ENCODE measurements at regions not wholly inside any gene's neighbourhood (a gene's known extent, or its start where the extent isn't known, plus 50 kb on each side); places are given as distances from the start of the nearest gene placed in this dataset.
"Not testable (repeated sequence)": the region's sequence is repeated elsewhere in the genome, so short reads cannot be mapped to it uniquely, and the experiment has no call there.

DNA sequence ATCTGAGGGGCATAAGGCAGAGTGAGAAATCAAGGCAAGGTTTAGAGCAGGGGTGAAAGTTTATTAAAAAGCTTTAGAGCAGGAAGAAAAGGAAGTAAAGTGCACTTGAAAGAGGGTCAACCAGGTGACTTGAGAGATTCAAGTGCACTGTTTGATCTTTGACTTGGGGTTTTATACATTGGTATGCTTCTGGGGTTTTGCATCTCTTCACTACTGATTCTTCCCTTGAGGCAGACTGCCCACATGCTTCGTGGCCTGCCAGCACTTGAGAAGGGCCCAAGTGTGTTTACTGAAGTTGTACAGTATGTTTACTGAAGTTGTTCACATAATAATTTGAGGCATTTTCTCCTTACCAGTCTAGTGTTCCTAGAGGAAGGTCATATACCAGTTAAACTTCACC lies 367.0 kb upstream of the UBE2E2 start:
- no peak for DNase-seq

DNA sequence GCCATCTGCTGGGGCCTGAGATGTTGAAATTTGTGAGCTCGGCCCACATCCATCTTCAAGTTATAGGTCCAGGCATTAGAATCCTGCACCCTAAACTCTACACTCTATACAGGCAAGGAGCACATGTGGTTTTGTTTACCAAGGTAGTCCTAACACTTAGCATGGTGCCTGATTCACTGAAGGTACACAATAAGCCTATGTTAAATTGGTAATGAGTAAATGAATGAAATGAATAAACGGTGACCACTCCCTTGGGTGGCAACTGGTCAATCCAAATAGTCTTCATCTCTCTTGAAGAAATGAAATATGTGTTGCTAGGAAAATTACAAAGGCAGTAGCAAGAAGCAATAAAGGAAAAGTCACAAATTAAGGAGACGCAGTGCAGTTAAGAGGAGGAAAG lies 359.3 kb upstream of the UBE2E2 start:
- no peak for DNase-seq

DNA sequence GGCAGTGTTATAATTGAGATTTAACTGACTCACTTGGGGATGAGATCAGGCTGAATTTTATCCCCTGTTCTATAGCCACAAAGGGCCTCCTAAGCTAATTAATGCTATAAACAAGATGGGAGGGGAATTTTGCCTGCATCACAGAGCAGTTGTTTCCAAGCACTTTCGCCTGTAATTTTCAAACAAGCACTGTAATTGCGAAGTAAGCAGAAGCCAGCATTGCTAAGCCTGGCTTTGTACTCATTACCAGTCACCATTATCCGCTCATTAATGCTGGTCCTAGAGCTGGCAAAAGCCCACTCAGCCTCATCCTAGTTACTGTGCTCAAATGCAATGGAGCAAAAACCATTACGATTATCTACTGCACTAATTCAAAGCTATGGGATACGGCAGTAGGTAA lies 356.6 kb upstream of the UBE2E2 start:
- no peak for DNase-seq

DNA sequence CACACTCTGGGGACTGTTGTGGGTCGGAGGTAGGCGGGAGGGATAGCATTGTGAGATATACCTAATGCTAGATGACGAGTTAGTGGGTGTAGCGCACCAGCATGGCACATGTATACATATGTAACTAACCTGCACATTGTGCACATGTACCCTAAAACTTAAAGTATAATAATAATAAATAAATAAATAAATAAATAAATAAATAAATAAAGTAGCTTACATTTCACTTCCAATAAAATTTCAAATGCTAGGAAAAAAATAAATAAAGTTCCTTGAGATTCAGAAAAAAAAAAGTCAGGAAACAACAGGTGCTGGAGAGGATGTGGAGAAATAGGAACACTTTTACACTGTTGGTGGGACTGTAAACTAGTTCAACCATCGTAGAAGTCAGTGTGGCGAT lies 353.5 kb upstream of the UBE2E2 start:
- DNase-seq = not testable (repeated sequence)

DNA sequence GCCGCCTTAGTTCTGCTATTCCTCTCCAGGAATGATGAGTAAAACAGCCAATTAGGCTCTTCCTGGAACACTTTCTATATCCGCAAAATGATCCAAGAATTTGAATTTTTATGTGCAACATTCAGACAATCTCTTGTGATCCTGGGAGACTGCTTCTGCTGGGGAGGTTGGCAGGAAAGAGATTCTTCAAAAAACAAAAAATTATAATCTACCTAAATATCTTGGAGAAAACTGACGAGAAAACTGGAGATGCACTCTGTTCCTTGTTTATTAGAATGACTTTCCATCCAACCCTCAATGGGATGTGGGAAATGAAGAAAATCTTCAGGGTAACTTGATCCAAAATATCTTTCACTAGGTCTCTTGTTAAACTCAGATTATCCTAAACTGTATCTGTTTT lies 346.3 kb upstream of the UBE2E2 start:
- DNase-seq = no peak

DNA sequence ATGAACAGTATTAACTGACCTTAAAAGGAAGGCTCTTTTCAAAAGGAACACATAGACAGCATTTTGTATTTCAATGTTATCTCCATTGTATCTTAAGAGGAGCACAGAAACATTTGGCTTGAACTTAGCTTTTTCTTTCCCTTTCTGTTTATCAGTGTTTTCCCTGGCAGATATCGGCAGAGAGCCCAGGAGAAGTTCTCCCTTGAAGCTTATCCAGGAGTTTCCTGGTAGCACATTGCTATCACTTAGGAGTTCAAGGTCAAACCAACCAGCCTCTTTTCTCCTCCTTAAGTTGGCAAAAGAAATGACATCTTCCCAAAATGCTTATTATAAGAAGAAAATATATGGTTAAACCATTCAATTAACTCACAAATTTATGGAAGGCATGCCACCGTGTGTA lies 344.6 kb upstream of the UBE2E2 start:
- no peak for DNase-seq

DNA sequence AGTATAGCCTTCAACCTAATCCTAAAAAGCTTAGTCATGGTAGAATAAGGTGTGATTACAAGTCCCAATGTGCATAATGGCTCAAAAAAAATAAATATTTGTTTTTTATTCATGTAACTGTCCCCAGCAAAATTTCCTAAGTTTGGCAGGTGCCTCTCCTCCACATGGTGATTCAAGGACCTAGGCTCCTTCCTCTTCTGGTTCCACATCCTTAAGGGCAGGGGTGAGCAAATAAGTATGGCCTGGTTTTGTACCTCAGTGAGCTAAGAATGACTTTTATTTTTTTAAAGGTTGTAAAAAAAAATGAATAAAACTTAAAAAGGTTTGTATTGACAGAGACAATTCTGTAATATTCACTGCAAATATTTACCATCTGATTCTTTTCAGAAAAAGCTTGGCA lies 343.5 kb upstream of the UBE2E2 start:
- no peak for DNase-seq

DNA sequence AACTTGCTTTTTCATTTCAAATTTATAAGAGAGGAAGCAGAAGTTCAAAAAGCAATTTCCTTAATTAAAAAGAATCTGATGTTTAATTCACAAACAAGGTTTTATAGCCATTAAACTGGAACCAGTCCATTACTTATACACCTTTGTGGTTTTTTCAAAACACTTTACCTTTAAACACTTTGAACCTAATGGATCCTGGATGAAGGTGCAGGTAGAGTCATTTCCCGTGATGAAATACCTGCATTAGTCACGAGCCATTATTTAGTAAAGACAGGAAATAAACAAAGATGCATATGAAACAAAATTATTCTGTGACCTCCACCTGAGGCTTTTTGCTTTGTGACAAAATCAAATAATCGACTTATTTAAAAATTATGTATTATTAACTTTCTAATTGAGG lies 341.7 kb upstream of the UBE2E2 start:
- no peak for DNase-seq

DNA sequence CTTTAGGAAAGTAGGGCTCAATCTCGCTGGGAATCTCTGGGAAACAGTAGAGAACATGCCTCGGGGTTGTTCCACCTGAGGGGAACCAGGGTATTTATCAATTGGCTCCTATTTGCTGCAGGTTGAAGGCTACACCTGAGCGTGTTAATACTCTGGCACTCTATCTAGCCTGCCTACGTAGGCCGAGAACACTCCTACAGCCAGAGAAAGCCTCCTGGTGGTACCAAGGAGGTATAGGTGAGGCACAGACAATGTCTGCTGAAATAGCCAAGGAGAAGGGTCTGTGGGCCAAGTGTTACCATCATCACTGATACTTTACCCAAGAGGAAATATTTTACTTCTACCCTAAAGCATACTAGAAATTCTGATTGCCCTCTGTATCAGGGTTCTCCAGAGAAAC lies 341.0 kb upstream of the UBE2E2 start:
- no peak for DNase-seq

DNA sequence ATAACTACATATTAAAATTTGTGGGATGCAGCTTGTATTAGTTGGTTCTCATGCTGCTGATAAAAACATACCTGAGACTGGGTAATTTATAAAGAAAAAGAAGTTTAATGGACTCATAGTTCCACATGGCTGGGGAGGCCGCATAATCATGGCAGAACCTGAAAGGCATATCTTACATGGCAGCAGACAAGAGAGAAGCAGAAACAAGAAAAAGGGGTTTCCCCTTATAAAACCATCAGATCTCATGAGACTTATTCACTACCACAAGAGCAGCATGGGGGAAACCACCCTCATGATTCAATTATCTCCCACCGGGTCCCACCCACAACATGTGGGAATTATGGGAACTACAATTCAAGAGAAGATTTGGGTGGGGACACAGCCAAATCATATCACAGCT lies 320.3 kb upstream of the UBE2E2 start:
- not testable (repeated sequence) for DNase-seq

DNA sequence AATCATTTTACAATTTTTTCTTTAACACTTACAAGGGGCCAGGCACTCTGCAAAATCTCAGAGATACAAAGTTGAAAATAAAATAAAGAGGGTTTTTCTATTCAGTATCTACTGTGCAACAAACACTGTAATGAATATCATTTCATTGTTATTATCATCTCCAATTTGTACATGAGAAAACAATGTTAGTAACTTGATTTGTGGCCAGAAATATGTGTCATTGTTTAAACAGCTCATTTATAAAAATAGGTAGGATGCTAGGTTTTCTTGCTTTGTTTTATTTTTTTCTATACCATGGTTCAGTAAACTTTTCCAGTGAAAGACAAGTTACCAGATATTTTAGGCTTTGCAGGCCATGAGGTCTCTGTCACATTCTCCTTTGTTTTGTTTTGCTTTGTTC lies 318.1 kb upstream of the UBE2E2 start:
- no peak for DNase-seq

DNA sequence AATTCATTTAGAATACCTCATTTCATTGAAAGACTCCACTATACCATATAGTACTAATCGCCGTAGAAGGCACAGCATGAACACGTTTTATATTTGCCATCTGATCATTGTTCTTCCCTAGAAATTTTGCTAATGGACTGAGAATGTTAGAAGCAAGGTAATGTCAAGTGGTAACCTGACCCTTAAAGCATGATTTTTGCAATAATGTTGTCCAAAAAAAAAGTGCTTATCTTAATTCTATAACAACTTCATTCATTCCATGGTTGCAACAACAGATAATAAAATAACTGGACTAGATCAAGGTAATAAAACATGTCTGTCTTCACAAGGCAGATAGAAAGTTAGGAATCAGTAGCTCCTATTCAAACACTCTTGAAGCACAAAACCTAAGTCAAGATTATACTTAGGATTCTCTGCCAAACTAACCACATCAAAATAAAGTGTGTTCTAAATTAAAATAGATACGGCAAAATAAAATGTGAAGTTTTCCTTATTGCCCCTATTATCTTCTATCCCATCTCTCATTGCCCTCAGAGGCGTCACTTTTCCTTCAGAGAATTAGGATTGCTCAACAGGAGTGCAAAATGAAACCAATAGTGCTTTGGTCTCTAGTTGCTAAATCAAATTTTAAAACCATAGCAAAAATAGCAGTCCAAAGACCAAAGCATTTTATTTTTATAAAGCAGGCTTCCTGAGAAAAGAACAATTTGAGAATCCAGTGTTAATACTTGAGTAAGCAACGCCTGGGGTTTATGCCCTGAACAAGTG lies 317.4 kb upstream of the UBE2E2 start:
- no peak for DNase-seq

DNA sequence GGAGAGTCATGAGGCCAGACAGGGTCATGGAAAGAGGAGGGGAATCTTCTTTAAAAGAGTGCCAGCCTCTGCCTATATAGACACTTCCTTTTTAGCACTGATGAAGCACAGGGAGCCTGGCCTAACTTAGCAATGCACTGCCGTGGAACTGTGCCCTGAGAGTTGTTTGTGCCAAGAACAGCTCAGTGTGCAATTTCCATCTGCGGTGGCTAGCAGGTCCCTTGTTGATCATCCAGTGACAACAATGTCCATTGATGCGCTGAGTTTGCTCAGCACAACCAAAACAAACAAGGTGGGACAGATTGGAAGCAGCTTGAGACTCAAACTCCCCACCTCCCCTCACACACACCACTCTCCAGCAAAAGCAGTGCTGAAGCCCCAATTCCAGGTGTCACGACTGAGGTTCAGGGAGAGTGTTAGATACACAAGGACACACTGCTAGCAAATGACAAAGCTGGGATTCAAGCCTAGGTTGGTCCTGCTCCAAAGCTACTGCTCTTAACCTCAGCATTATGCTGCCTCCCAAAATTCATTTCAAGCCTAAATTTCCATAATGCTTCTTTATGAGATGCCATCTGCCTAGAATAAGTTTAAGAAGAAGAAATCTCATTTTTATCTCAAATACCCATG lies 316.6 kb upstream of the UBE2E2 start:
- no peak for DNase-seq

DNA sequence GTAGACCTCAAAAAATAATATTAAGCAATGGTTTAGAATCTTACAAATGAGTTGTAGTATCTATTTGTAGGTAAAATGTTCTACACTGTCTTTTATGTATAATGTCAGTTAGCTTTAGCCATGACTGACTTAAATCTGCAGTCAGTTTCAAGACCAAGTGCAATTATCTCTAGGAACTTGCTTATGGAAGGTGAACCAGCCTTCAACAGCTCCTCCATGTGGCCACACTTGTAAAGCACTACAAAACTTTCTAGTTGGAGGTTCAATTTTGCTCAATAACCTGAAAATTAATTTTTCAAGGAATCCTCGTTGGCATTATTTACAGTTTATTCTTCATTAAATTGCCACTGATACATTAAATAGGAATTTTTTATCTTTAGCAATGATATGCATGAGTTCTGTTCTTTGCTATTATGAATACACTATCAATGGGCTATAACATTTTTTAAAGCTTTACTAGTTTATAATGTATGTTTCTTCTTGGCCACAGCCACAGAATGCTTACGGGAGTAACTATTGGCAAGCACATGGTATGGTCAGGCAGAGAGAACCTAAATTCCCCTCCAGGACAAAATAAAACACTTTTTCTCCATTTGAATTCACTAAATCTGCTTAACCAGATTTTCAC lies 315.3 kb upstream of the UBE2E2 start:
- DNase-seq = peak; percentile 54

DNA sequence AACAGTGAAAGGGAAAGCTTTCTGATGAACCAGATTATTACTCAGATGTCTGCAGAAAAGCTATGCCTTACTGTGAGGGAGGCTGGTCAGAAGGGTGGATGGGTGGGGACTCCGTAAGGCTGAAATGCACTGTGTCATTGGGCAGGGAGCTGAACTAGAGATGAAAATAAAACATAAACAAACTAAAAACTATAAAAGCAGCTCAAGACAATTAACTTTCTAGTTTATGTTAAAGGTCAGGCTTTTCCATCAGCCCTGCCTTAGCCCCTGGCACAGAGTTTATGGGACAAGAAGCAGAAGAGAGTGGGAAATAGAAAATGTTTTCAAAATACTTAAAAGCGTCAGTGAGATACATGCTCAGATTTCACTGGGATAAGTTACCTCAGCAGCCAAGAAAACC lies 310.0 kb upstream of the UBE2E2 start:
- DNase-seq = no peak

DNA sequence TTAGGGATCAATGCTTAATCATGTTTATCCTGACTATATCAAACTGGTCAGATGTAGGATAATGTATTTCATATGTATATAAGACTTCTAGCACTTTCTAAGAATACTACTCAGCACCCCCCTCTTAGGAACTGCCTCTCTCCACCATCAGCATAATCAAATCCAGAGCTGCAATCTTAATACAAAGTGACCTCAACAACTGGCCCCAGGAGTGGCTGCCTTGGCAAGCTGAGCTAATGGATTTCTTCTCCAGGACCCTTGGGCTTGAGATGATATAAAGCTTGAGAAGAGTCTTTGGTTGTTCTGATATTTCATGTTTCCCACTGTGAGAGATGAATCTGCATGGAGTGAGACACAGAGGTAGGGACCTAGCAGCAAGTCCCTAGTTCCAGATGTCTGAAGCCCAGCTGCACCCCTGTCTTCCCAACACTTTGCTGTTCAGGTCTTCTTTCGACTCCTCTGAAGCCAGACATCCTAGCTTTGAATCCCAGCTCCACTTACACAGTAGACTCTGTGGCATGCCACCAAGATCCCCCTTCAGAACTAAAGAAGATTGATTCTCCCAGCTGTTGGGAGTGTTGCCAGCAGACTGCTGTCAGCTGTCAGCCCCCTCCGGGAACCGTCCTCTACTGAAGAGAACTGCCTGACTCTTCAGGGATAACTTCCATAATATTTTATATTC lies 309.3 kb upstream of the UBE2E2 start:
- no peak for DNase-seq

DNA sequence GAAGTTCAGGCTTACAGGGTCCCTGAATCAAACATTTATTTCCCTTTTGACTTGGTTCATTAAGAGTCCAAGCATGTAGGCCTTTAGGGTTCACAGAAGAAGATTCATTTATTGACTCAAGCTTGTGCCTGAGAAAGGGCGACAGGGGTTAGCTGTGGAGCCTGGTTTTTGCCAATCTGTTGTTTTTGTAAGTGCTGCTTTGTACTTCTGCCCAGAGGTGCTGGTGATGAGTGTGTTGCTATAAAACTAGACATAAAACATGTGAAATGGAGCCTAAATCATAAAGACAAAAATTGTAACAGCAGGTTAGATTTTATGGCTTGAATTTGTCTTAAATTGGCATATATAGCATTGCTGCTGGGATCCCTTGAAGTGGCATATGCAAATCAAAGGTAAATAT lies 308.3 kb upstream of the UBE2E2 start:
- no peak for DNase-seq

DNA sequence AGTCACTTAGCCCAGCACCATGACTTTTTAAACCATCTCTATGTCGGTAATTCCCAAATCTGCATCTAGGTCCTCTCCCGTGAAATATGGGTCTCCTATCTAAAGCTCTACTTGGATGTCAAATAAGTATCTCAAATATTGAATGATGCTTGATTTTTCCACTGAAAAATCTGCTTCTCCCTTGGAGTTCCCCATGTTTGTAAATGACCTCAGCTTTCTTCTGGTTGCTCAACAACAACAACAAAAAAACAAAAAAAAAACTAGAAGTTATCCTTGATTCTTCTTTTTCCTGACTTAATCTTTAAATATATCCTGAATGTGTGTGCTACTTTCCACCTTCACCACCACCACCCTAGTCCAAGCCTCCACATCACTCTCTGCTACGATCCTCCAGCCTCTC lies 307.5 kb upstream of the UBE2E2 start:
- no peak for DNase-seq

DNA sequence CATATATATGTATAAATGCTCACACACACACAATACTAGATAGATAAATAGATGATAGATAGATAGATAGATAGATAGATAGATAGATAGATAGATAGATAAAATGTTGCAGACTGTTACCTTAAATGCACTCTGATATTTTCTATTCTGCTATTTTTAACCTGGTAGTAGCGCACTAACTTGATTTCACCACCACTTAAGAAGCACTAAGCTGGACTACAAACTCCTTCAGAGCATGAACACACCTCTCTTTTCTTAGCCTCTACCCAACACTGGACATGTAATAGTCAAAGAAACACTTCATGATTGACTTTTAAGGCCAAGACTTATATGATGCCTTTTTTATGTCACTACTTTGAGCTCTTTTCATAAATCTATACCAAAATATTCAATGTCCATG lies 304.6 kb upstream of the UBE2E2 start:
- DNase-seq = no peak

DNA sequence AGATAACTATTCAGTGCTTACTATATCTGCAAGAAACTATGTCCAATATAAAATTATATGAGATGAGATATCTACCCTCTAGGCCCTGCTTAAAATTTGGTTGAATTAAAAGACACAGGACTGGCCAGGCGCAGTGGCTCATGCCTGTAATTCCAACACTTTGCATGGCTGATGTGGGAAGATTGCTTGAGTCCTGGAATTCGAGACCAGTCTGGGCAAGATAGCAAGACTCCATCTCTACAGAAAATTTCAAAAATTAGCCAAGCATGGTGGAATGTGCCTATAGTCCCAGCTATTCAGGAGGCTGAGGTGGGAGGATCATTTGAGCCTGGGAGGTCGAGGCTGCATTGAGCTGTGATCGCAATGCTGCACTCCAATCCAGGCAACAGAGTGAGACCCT lies 303.7 kb upstream of the UBE2E2 start:
- DNase-seq = no peak

DNA sequence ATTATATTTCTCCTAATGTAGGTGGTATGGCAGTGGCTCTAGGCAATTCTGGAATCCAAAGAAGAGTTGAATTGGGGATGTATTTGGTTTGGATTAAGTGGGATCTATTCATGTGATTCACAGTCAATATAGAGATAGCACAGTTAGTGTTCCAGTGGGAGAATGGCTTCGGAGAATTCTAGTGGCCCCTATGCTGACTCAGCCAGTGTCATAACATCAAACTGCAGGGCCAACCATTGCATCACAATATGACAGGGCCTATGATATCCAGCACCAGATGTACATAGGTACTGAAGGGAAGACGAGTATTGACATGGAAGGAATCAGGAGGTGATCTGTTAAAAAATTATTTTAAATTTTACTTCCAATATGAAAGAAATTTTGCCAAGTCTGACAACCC lies 302.8 kb upstream of the UBE2E2 start:
- DNase-seq = no peak

DNA sequence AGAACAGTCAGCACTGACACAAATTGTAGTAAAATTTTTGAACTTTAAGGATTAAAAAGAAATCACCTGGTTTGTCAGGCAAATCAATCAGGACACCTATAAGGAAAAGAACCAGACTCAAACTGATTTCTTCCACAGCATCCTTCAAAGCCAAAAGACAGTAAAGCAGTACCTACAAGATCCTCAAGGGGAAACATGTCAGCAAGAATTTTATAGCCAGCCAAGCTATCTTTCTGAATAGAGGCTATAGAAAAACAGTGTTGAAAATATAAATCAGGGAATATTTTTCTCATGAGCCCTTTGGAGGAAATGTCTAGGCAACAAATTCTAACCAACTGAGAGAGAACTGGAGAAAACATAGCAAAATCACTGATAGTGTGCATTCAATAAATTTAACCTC lies 301.4 kb upstream of the UBE2E2 start:
- DNase-seq = no peak

DNA sequence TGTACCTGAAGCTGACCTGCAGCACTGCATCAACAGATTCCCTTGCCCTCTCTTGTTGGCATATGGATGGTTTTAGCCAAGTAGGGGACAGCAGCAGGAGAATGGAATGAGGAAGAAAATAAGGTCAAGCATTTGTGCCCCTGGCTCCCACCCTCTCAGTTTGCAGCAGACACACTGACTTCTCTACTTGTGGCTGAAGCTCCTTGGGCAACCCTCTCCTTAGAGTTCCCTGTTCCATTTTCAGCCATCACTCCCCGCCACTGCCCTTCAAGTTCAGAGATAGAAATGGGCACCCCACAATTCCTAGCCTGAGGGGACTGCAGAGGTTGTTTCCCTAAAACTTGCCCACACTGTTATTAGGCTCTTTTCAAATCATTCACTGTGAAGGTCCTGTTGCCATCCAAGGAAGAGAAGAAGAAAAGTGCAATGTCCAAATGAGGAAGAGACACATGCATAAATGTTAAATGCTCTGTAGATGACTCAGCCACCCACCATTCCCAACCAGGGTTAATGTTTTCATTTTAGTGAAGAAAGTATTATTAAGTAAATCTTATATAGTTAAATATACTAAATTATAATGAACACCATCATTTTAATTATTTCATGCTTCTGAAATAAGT lies 295.9 kb upstream of the UBE2E2 start:
- DNase-seq = peak; percentile 12

DNA sequence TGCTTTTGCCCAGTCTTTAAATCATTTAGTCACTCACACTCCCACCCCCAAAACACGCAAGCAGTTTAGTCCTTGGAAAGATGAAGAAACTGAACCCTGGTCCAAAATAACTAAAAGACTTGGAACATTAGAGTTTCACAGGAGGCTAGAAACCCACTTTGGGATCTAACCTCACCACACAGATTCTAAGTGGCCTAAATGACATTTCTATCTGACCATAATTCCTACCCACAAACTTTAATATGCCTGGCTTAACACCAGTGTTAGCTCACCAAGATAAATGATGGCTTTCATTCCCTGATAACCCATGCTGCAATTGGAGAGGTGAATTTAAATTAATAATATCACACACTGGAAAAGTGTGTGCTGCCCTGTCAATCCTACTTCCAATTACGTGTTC lies 295.3 kb upstream of the UBE2E2 start:
- no peak for DNase-seq

All from kidney glomerular epithelial cell (primary cell).